ENCODE measurements at regions not wholly inside any gene's neighbourhood (a gene's known extent, or its start where the extent isn't known, plus 50 kb on each side); places are given as distances from the start of the nearest gene placed in this dataset.

DNA sequence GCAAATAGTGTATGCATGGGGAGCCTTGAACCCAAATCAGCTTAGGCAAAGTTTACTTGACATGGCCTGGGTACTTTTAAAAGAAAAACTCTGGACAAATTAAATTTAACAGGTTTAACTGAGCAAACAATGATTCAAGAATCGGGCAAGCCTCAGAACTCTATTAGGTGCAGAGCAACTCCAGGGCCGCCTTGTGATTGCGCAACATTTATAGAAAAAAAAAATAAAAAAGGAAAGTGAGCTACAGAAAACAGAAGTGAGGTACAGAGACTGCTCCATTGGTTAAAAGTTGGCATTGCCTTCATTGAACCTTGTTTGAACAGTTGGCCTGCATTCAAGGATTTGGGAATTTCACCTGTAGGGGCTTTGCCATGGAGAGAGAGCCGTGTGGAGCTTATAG, 421.0 kb upstream of the TSHZ3 start:
- TF ChIP-seq POLR2A (IDR thresholded peaks at IDR 0.05; ENCODE audit: low read depth) (no peak), POLR2AphosphoS5 (IDR thresholded peaks at IDR 0.05) (no peak), EP300 (IDR thresholded peaks at IDR 0.05) (no peak)

Measured in esophagus muscularis mucosa (tissue), 3 donors.